ENCODE measurements at regions not wholly inside any gene's neighbourhood (a gene's known extent, or its start where the extent isn't known, plus 50 kb on each side); places are given as distances from the start of the nearest gene placed in this dataset.

DNA sequence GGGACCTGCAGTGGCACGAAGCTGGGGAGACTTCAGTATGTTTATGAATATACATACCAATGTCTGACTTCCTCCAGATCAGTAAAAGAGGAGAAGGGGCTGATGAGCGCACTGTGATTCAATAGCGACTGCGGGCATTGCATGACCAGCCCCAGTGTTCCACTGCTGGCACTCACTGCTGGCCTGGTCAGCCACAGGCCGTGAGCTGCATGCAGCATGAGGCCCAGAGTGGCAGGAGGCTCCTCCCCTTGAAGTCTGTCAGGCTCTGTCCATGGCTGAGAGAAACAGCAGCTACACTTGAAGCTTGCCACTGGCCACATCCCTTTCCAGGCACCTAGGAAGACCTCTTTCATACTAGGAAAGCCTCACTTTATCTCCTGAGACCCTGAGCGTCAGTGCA, 265.9 kb upstream of the CDYL start:
- intact Hi-C loops (cut with DNase I): no loop called here
- H3K9me3 ChIP-seq: no peaks in the 10 kb centered on the region
- H3K4me3 ChIP-seq: no peak overlapping the region
- 94% methylated on average over 6 of the region's 6 CpGs for WGBS, 2 donors
- no peak for DNase-seq
- no peaks in the 10 kb centered on the region for H3K27me3 ChIP-seq
- TF ChIP-seq, protein P1, sequence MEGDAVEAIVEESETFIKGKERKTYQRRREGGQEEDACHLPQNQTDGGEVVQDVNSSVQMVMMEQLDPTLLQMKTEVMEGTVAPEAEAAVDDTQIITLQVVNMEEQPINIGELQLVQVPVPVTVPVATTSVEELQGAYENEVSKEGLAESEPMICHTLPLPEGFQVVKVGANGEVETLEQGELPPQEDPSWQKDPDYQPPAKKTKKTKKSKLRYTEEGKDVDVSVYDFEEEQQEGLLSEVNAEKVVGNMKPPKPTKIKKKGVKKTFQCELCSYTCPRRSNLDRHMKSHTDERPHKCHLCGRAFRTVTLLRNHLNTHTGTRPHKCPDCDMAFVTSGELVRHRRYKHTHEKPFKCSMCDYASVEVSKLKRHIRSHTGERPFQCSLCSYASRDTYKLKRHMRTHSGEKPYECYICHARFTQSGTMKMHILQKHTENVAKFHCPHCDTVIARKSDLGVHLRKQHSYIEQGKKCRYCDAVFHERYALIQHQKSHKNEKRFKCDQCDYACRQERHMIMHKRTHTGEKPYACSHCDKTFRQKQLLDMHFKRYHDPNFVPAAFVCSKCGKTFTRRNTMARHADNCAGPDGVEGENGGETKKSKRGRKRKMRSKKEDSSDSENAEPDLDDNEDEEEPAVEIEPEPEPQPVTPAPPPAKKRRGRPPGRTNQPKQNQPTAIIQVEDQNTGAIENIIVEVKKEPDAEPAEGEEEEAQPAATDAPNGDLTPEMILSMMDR (IDR thresholded peaks at IDR 0.05): no peak
- TF ChIP-seq POLR2AphosphoS5 (IDR thresholded peaks at IDR 0.05) (no peak), POLR2A (IDR thresholded peaks at IDR 0.05) (no peak)
- H3K27ac ChIP-seq: no peak overlapping the region
- no peaks in the 10 kb centered on the region for H3K36me3 ChIP-seq
- H3K4me1 ChIP-seq: no peaks in the 10 kb centered on the region

DNA sequence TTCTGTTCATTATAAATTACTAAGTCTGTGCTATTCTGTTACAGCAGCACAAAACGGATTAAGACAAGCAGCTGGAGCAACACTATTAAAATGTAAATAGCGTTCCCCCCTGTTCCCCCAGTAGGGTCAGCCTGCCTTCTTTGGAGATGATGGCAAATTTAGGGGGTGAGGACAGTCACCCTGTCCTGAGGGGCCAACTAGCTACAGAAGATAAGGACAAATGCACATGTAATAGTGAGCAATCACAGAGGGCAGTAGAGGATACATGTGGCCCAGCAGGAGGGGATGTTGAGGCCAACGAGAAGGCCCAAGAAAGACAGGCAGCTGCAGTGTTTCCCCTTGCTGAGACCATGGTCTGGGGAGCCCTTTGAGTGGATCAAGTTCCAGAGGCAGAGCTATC, 266.7 kb upstream of the CDYL start:
- intact Hi-C loops (cut with DNase I): no loop called here
- Histone ChIP-seq H3K4me1 (no peaks in the 10 kb centered on the region), H3K9me3 (no peaks in the 10 kb centered on the region), H3K36me3 (no peaks in the 10 kb centered on the region), H3K4me3 (no peak overlapping the region), H3K27me3 (no peaks in the 10 kb centered on the region), H3K27ac (no peak overlapping the region)
- WGBS, 2 donors: 81 to 89% methylated on average over 3 of the region's 3 CpGs
- no peak for DNase-seq
- no peak for TF ChIP-seq EP300 (IDR thresholded peaks at IDR 0.05)
- no peak for TF ChIP-seq POLR2A (IDR thresholded peaks at IDR 0.05)
- no peak for TF ChIP-seq POLR2AphosphoS5 (IDR thresholded peaks at IDR 0.05)
- TF ChIP-seq, protein P1 (IDR thresholded peaks at IDR 0.05): no peak

DNA sequence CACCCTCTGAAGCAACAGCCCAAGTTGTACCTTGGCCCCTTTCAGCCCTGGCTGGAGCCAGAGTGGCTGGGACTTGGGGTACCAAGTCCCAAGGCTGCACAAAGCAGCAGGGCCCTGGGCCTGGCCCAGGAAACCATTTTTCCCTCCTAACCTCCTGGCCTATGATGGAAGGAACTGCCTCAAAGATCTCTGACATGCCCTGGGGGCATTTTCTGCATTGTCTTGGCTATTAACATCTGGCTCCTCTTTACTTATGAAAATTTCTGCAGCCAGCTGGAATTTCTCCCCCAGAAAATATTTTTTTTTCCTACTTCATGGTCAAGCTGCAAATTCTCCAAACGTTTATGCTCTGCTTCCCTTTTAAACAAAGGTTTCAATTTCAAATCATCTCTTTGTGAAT, 269.4 kb upstream of the CDYL start:
- Histone ChIP-seq H3K9me3 (no peaks in the 10 kb centered on the region), H3K4me3 (no peak overlapping the region), H3K4me1 (no peaks in the 10 kb centered on the region), H3K27me3 (no peaks in the 10 kb centered on the region), H3K36me3 (no peaks in the 10 kb centered on the region), H3K27ac (no peak overlapping the region)
- TF ChIP-seq EP300 (IDR thresholded peaks at IDR 0.05): no peak
- TF ChIP-seq, protein P1 (IDR thresholded peaks at IDR 0.05): no peak
- no peak for TF ChIP-seq POLR2A (IDR thresholded peaks at IDR 0.05)
- TF ChIP-seq POLR2AphosphoS5 (IDR thresholded peaks at IDR 0.05): no peak
- WGBS, 2 donors: 44 to 57% methylated on average over 1 of the region's 1 CpG
- DNase-seq: no peak
- intact Hi-C loops (cut with DNase I): no loop called here

DNA sequence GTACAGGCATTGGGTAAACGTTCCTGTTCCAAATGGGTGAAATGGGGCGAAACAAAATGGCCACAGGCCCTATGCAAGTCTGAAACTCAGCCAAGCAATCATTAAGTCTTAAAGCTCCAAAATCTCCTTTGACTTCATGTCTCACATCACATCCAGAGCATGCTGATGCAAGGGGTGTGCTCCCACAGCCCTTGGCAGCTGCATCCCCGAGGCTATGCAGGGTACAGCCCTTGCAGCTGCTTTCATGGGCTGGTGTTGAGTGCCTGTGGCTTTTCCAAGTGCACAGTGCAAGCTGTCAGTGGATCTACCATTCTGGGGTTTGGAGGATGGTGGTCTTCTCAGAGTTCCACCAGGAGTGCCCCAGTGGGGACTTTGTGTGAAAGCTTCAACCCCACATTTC, 270.0 kb upstream of the CDYL start:
- intact Hi-C loops (cut with DNase I): no loop called here
- Histone ChIP-seq H3K27ac (no peak overlapping the region), H3K4me1 (no peaks in the 10 kb centered on the region), H3K9me3 (no peaks in the 10 kb centered on the region), H3K4me3 (no peak overlapping the region), H3K36me3 (no peaks in the 10 kb centered on the region), H3K27me3 (no peaks in the 10 kb centered on the region)
- TF ChIP-seq POLR2A (IDR thresholded peaks at IDR 0.05) (no peak), POLR2AphosphoS5 (IDR thresholded peaks at IDR 0.05) (no peak), EP300 (IDR thresholded peaks at IDR 0.05) (no peak)
- TF ChIP-seq, protein P1 (IDR thresholded peaks at IDR 0.05): no peak
- 82 to 83% methylated on average over 3 of the region's 3 CpGs for WGBS, 2 donors
- no peak for DNase-seq

DNA sequence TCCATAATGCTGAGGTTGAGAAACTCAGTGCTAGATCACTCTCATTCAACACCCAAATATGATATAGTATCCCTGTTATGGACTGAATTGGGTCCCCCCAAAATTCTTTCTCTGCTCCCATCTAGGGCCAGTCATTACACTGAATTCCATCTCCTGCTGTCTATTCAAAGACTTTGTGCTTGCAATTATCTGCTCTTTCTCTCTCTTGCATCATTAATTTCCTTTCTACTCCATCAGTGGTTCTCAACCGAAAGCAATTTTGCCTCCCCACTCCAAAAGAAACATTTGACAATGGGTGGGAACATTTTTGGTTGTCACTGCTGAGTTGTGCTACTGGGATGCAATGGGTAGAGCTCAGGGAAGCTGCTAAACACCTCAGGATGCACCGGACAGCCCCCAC, 271.5 kb upstream of the CDYL start:
- Histone ChIP-seq H3K4me1 (no peaks in the 10 kb centered on the region), H3K27me3 (no peaks in the 10 kb centered on the region), H3K4me3 (no peak overlapping the region), H3K9me3 (no peaks in the 10 kb centered on the region), H3K36me3 (no peaks in the 10 kb centered on the region), H3K27ac (no peak overlapping the region)
- TF ChIP-seq EP300 (IDR thresholded peaks at IDR 0.05) (no peak), POLR2AphosphoS5 (IDR thresholded peaks at IDR 0.05) (no peak), POLR2A (IDR thresholded peaks at IDR 0.05) (no peak)
- TF ChIP-seq, protein P1 (IDR thresholded peaks at IDR 0.05): no peak
- WGBS, 2 donors: 91 to 92% methylated on average over 2 of the region's 2 CpGs
- intact Hi-C loops (cut with DNase I): no loop called here
- no peak for DNase-seq

Measured in sigmoid colon (tissue), 6 donors.